GM18519 (cell line): ENCODE measurements at regions not wholly inside any gene's neighbourhood (a gene's known extent, or its start where the extent isn't known, plus 50 kb on each side); places are given as distances from the start of the nearest gene placed in this dataset.
"Not testable (repeated sequence)": the region's sequence is repeated elsewhere in the genome, so short reads cannot be mapped to it uniquely, and the experiment has no call there.

Source experiments
- ATAC-seq: cut with Tn5 transposase; IDR thresholded peaks from one replicate; pipeline ENCODE4 v1.9.1; 2021; ENCODE audit warnings: mild to moderate bottlenecking, moderate library complexity; ENCODE audit not compliant: unreplicated experiment, low FRiP score

DNA sequence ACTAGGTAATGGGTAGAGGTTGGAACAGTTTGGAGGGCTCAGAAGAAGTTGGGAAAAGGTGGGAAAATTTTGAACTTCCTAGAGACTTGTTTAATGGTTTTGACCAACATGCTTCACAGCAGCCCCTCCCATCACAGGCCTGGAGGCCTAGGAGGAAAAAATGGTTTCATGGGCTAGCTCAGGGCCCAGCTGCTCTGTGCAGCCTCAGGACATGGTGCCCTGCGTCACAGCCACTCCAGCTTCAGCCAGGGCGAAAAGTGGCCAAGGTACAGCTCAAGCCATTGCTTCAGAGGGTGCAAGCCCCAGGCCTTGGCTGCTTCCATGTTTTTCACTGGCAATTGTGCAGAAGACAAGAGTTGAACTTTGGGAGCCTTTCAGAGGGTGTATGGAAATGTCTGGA lies 453.7 kb downstream of the LRRC70 start:
- no peak for ATAC-seq

DNA sequence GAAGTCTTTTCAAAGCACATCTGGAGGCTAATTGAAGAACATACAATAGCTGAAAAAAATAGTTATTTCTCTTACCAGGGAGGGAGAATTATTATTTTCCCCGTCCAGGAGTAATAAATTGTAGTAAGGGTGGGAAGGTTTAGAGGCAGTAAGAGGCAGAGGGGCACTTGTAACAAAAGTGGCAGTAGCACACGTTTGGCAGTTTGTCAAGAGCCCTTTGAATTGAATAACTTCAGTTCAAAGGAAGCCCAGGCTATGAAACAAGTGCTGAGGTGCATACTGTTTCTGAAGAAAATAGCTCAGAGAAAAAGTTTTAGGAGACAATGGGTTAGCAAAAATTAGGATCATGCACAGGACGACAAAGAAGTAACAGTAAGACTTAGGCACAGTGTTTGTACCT lies 451.3 kb downstream of the LRRC70 start:
- ATAC-seq, result no peak

DNA sequence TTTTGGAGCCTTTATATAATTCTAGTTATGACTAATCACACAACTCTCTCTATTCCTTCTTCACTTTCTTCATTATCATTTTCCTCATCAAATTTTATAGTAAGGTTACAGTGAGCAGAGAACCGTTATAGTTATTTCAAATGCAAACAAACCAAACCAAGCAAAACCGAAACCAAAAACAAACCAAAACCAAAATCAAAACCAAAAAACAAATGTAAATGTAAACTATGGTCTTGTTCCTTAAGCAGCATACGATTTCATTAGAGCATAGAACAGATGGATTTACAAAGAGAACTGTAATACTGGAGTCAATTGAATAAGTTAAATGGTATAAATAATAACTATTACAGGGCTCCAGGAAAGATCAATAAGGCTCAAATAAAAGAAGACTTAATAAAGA lies 447.1 kb downstream of the LRRC70 start:
- no peak for ATAC-seq

DNA sequence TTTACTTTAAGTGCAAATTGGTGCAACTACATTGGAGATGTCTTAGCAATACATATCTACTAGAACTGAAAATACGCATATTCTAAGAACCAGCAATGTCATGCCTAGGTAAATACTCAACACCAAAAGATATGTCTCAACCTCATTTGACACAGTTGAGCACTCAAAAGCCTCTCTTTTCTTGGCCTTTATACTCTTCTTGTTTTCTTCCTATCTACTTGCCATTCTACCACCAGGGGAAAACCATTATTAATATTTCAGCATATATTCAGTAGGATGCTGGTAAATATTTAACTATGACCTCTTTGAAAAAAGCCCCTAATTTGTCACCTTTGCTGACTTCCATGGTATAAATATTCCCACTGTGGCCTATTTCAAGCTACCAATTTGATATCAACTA lies 443.8 kb downstream of the LRRC70 start:
- ATAC-seq, result no peak

DNA sequence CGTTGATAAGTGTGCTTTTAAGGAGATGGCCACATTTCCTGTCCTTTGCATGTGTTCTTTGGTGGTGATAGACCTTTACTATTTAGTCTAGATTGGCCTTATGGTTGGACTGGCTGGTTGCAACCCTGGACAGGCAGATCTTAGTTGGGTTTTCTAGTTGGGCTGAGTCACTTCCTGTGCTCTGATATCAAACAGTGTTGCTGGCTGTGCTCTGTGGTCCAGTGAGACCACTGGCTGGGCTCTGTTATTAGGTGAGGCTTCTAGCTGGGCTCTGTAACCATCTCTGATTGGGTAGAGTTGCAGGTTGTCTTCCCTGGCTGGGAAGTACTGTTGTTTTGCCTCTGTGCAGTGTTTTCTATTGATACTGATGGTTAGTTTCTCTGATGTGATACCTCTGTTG lies 432.5 kb downstream of the LRRC70 start:
- ATAC-seq, result no peak

DNA sequence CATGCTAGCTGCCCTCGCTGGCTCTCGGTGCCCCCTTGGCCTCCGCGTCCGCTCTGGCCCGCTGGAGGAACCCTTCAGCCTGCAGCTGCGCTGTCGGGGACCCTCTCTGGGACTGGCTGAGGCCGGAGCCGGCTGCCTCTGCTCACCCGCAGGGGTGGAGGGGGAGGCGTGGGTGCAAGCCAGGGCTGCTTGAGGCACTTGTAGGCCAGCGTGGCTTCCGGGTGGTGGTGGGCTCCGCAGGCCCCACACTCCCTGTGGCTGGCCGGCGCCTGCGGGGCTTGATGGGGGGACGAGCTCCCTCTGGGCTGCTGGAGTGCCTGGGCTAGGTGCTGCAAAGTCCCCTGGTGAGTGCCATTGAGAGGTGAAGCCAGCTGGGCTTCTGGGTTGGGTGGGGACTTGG lies 429.6 kb downstream of the LRRC70 start:
- ATAC-seq, result no peak

DNA sequence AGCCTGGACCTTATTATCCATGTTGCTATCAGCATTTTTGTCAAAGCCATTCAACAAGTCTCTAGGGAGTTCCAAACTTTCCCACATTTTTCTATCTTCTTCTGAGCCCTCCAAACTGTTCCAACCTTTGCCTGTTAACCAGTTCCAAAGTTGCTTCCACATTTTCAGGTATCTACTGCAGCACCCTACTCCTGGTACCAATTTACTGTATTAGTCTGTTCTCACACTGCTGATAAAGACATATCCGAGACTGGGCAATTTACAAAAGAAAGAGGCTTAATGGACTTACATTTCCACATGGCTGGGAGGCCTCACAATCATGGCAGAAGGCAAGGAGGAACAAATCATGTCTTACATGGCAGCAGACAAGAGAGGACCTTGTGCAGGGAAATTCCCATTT lies 416.2 kb downstream of the LRRC70 start:
- not testable (repeated sequence) for ATAC-seq

DNA sequence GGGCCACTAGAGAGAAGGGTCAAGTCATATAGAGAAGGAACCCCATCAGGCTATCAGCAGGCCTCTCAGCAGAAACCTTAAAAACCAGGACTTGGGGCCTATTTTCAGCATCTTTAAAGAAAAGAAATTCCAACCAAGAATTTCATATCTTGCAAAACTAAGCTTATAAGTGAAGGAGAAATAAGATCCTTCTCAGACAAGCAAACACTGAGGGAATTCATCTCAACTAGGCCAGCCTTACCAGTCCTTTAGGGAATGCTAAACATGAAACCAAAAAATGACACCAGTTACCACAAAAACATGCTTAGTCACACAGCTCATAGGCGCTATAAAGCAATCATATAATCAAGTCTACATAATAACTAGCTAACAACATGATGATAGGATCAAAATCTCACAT lies 407.1 kb downstream of the LRRC70 start:
- ATAC-seq, result no peak

DNA sequence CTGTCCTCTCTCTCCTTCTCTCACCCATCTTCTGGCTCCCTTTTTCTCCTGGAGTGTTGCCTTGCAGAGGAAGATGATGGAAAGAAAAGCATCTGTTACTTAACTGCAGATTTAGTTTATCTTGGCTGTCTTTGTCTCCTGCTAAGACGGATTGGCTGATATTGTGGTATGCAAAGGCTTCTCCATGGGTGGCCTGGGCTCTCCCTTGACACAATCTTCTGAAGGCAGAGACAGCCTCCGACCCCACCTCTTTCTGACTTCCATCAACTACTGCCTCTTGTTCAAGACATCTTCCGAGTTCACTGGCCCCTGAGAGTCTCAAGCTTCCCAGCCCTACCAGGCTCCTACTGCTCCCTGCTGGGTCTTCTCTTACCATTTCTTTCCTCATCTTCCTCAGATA lies 403.7 kb downstream of the LRRC70 start:
- ATAC-seq, result no peak

DNA sequence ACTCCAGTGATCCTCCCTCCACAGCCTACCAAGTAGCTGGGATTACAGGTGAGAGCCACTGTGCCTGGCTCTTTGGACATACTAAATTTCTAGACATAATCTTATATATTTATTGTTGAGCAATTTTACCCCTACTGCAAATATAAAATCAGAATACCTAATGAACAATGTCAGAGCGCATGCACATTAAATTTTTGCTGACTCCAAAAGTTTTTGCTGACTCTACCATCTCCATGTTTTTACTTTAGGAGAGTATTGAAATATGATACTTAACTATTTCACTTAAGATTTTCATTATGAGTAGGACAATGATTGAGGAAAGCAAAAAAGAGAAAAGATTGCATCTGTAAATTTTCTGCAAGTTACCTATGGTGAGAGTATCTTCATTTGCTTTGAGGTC lies 402.3 kb downstream of the LRRC70 start:
- ATAC-seq, result no peak

DNA sequence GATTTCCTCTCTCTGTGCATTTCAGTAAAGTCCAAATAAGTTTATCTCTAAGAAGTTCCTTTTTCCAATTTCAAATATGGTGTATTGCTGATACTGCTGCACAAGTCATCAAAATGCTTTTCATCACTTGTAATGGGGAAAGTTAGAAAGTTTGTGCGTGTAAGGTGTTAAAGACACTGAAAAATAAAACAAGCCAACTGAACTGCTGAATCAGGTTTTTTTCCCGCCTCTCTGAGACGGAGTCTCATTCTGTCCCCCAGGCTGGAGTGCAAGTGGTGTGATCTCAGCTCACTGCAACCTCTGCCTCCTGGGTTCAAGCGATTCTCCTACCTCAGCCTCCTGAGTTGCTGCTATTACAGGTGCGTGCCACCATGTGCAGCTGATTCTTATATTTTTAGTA lies 400.9 kb downstream of the LRRC70 start:
- ATAC-seq, result no peak

DNA sequence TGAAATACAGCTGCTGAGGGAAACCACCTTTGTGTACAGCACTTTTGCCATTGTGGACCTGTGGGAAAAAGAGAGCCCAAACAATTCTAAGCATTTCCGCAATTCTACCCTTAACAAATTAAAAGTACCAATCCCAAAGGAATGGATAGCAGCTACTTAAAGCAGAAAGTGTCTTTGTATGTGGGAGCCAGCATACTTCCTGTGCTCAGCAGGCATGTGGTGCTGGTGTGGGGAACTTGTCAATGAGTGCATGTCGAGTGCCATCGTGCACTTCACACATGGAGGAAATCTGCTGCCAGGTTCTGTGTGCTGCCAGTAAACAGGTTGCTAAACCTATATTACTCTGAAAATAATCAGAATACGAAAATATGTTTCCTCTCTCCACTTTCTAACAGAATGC lies 399.0 kb downstream of the LRRC70 start:
- ATAC-seq, result no peak

DNA sequence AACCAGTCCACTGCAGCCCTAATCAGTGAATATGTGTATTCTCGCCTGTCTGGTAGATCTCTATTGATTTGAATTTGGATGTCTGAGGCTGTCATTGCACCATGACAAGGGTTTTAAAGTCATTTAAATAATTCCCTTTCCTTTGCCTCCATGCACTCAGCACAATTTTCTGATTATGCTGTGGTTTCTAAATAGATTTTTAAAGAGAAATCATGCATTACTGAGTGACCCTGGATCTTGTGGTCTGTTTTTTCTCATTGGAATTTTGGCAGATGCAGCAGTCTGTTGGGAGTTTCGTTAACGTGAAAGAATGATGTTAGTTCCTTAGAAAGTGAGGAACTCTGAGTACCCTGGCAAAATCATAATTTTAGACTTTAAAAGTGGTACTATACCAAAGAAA lies 396.0 kb downstream of the LRRC70 start:
- no peak for ATAC-seq

DNA sequence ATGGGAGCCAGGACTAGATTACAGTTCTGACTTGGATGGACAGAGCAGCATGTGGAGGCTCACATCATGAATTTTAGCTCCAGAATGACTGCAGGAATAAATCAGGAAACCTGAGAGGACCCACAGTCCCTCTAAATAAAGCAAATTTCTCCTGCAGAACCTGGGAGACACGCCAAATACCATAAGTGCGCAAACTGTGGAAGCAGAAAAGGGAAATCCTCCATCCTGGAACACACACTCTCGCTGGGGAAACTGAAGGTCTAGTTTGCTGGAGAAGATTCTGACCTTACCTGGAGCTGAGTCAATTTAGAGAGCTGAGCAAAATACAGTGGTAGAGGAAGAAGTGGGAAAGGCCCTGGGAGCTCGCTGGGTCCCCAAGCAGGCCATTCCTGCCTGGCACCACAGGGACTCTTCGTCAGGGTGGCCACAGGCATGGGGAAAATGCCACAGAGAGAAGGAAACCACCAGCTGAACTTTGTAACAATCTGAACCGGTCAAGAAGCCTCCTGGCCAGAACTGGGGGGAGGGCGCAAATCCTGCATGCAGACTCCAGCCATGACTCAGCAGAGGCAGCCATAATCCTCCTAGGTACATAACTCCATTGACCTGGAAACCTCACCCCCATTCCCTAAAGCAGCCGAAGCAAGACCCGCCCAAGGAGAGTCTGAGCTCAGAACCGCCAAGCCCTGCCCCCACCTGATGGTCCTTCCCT lies 390.9 kb downstream of the LRRC70 start:
- ATAC-seq, result no peak

DNA sequence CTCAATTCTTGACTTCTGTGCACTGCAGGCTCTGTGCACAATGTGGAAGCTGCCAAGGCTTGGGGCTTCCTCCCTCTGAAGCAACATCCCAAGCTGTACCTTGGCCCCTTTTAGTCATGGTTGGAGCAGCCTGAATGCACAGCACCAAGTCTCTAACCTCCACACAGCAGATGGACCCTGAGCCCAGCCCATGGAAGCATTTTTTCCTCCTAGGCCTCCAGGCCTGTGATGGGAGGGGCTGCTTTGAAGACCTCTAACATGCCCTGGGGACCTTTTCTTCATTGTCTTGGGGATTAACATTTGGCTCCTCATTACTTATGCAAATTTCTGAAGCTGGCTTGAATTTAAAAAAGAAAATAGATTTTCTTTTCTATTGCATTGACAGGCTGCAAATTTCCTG lies 385.8 kb downstream of the LRRC70 start:
- ATAC-seq, result no peak

DNA sequence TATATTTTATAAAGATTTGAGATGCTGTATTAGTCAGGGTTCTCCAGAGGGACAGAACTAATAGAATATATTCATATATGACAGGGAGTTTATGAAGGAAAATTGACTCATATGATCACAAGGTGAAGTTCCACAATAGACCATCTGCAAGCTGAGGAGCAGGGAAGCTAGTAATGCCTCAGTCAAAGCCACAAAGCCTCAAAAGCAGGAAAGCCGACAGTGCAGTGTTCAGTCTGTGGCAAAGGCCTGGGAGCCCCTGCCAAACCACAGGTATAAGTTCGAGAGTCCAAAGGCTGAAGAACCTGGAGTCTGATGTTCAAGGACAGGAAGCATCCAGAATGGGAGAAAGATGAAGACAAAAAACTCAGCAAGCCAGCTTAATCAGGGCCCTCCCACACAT lies 382.2 kb downstream of the LRRC70 start:
- ATAC-seq, result no peak

DNA sequence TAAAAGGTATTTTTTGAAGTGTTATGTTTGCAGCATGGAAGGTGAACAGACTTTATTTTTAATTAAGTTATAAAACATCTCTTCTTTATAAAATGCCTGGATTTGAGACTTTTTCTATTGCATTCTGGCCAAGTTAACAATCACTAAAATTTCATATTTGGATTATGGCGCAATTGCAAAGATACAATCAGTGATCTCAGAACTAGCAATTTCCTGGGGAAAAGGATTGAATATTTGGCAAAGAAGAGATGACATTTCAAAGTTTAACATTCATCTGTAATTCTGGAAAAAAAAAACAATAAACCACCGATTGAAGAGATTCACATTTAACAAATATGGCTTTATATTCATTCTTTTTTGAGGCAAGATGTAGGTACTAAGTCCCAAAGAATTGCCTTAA lies 378.0 kb downstream of the LRRC70 start:
- ATAC-seq, result no peak

DNA sequence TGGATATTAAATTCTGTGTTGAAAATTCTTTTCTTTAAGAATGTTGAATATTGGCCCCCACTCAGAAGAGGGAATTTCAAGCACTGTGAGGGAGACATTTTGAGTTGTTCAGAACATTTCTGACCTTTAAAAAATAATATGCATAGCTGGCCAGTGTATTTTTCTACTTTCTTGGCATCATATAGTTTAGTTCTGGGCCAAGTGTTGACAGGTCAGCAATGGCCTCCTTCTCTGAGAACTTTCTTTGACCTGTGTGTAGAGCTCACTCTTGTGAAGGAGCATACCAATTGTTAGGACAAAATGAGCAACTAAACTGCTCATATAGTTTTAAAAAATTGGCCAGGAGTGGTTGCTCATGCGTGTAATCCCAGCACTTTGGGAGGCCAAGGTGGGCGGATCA lies 376.0 kb downstream of the LRRC70 start:
- no peak for ATAC-seq

DNA sequence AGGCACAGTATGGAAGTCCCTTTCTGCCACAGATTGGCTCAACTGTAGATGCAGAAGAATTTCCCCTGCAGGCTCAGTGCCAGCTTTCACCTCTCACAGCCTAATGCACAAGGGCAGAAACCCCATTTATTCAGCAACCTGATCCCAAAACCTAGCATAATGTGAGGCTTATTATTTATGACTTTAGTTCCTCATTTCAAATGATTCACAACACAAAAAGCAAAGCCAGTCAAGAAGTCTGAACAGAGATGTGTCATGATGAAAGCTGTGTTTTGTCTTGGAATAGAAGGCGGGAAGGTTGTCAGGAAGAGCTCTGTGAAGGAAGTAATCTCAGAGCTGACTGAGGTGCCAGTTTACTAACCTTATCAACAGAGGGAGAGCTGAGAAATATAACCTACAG lies 369.7 kb downstream of the LRRC70 start:
- no peak for ATAC-seq

DNA sequence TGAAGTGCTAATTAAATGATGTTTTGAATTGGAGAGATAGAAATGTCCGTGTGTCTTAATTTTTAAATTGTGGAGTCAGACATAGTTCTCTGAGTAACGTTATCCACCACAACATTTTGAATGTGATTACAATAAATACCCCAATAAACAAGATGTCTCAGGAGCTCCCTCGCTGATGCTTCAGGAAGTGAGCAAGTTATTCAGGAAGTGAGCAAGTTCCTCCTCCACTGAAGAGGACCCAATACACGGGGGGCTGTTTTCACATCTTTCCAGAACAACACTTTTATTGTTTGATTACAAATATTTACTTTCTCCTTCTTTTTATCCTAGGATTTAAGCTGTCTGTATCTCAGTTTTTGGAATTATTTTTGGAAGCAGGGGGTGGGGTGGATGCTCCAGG lies 363.8 kb downstream of the LRRC70 start:
- no peak for ATAC-seq

DNA sequence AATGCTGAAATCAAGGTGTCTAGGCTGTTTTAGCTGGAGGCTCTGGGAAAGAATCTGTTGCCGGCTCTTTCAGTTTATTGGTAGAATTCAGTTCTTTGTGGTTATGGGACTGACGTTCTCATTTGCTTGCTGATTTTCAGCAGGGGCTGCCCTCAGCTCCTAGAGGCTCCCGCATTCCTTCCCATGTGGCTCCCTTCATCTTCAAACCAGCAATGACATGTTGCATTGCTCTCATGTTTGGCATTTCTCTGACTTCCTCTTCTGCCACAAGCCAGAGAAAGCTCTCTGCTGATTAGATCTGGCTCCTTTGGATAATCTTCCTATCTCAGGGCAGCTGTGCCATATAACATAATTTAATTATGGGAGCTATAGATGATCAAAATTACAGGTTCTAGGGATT lies 360.3 kb downstream of the LRRC70 start:
- ATAC-seq, result no peak

DNA sequence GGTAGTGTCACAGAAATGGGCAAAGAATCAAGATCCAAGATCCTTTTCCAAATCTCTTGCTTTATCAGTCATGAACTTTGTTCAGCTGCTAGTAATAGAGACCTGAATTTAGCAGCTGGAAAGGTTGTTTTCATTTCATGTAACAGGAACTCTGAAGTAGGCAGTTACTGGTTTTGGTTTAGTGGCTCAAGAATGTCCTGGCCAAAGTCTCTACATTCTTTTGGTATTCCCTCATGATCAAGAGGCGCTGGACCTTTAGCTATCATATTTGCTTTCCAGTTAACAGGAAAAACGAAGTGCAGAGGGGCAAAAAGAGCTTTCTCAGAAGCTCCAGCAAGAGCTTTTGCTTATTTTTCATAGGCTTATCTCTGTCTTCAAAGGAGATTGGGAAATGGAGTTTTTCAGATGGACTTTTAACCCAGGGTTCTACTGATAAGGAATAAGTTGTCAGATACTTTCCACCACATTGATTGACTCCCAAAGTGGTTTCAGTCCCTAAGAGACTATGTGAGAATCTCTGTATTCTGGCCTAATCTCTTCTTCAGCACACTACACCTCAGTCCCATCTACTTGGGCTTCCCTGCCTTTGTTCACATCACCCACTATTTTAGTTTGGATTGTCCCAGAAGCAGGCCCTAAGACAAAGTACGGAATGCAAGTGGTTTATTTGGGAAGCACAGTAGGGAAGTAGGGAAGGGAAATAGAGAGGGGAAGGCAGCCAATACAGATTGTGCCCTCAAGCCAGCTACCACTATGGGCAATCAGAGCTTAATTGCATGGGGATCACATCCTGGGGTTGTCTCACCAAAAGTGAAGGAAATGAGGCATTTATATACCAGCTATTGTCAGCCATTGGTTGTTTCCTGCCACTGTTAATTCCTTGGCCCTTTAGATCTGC lies 359.3 kb downstream of the LRRC70 start:
- ATAC-seq, result no peak
